NCI-H1105 (cell line): ENCODE measurements at regions not wholly inside any gene's neighbourhood (a gene's known extent, or its start where the extent isn't known, plus 50 kb on each side); places are given as distances from the start of the nearest gene placed in this dataset.

Experiments used
- DNase-seq: peaks from one replicate; lab custom pipeline; 2025; lab: John Stamatoyannopoulos, UW

- DNase-seq: no peak
Measured at GRCh38 chr2:49487139-49487538, 332.8 kb upstream of the FSHR start.

GRCh38 chr2:49480520-49480919 is 326.2 kb upstream of the FSHR start:
- no peak for DNase-seq

- DNase-seq: no peak
Measured at GRCh38 chr2:49465157-49465831, 311.0 kb upstream of the FSHR start.

GRCh38 chr2:49459314-49459993 is 305.1 kb upstream of the FSHR start:
- no peak for DNase-seq

- DNase-seq: no peak
Measured at GRCh38 chr2:49444005-49444404, 289.7 kb upstream of the FSHR start.

- DNase-seq: no peak
Measured at GRCh38 chr2:49426996-49427395, 272.7 kb upstream of the FSHR start.

- no peak for DNase-seq
Measured at GRCh38 chr2:49416252-49416651, 261.9 kb upstream of the FSHR start.

- no peak for DNase-seq
Measured at GRCh38 chr2:49404108-49404507, 249.8 kb upstream of the FSHR start.

GRCh38 chr2:49403637-49404036 is 249.3 kb upstream of the FSHR start:
- no peak for DNase-seq

GRCh38 chr2:49379406-49379805 is 225.1 kb upstream of the FSHR start:
- no peak for DNase-seq

GRCh38 chr2:49371128-49371701 is 216.9 kb upstream of the FSHR start:
- DNase-seq: peak; percentile 29

GRCh38 chr2:49369650-49370049 is 215.3 kb upstream of the FSHR start:
- no peak for DNase-seq

GRCh38 chr2:49369101-49369500 is 214.8 kb upstream of the FSHR start:
- no peak for DNase-seq

GRCh38 chr2:49367003-49367402 is 212.7 kb upstream of the FSHR start:
- no peak for DNase-seq

GRCh38 chr2:49360407-49360767 is 206.1 kb upstream of the FSHR start:
- DNase-seq: no peak

- peak; percentile 41 for DNase-seq
Measured at GRCh38 chr2:49359721-49360406, 205.5 kb upstream of the FSHR start.

- no peak for DNase-seq
Measured at GRCh38 chr2:49355611-49356010, 201.3 kb upstream of the FSHR start.

GRCh38 chr2:49351560-49351959 is 197.2 kb upstream of the FSHR start:
- DNase-seq: no peak

- no peak for DNase-seq
Measured at GRCh38 chr2:49343638-49344037, 189.3 kb upstream of the FSHR start.

GRCh38 chr2:49342156-49342555 is 187.8 kb upstream of the FSHR start:
- no peak for DNase-seq

GRCh38 chr2:49335546-49335945 is 181.2 kb upstream of the FSHR start:
- no peak for DNase-seq

- DNase-seq: no peak
Measured at GRCh38 chr2:49332415-49332814, 178.1 kb upstream of the FSHR start.

- DNase-seq: no peak
Measured at GRCh38 chr2:49318531-49318930, 164.2 kb upstream of the FSHR start.
